Parathyroid adenoma (tissue), 2 donors: ENCODE measurements at regions not wholly inside any gene's neighbourhood (a gene's known extent, or its start where the extent isn't known, plus 50 kb on each side); places are given as distances from the start of the nearest gene placed in this dataset.
"Not testable (repeated sequence)": the region's sequence is repeated elsewhere in the genome, so short reads cannot be mapped to it uniquely, and the experiment has no call there.

Experiments used
- H2AFZ ChIP-seq: fragments of 300-600 bp; sonication (generic); one replicate; pipeline ENCODE4 v1.7.0; 2017; ENCODE audit warnings: antibody characterized with exemption, mild to moderate bottlenecking
- H3K27ac ChIP-seq: fragments of 300-600 bp; sonication (generic); one replicate; pipeline ENCODE4 v1.7.0; 2017
- H3K27me3 ChIP-seq: fragments of 300-600 bp; sonication (generic); one replicate; pipeline ENCODE4 v1.7.0; 2017; ENCODE audit warnings: low read length; ENCODE audit not compliant: control insufficient read depth, insufficient read depth
- H3K36me3 ChIP-seq: fragments of 300-600 bp; sonication (generic); one replicate; pipeline ENCODE4 v1.7.0; 2017; ENCODE audit warnings: low read length; ENCODE audit not compliant: control insufficient read depth, insufficient read depth
- H3K4me1 ChIP-seq: fragments of 300-600 bp; sonication (generic); one replicate; pipeline ENCODE4 v1.7.0; 2017; ENCODE audit warnings: control low read depth
- H3K4me2 ChIP-seq: fragments of 300-600 bp; sonication (generic); one replicate; pipeline ENCODE4 v1.7.0; 2017; ENCODE audit warnings: low read length
- H3K4me3 ChIP-seq: fragments of 300-600 bp; sonication (generic); one replicate; pipeline ENCODE4 v1.7.0; 2017; ENCODE audit warnings: low read depth, low read length
- H3K79me2 ChIP-seq: fragments of 300-600 bp; sonication (generic); one replicate; pipeline ENCODE4 v1.7.0; 2017; ENCODE audit warnings: control low read depth
- H3K9ac ChIP-seq: fragments of 300-600 bp; sonication (generic); one replicate; pipeline ENCODE4 v1.7.0; 2017; ENCODE audit warnings: mild to moderate bottlenecking
- H3K9me3 ChIP-seq: fragments of 300-600 bp; sonication (generic); one replicate; pipeline ENCODE4 v1.7.0; 2017; ENCODE audit warnings: low read length; ENCODE audit not compliant: control insufficient read depth
- TF ChIP-seq, protein P1 (sequence below): fragments of 300-600 bp; sonication (generic); IDR thresholded peaks from one replicate; pipeline ENCODE4 v1.7.0; 2017; ENCODE audit warnings: antibody characterized with exemption, mild to moderate bottlenecking
- donor health status: primary hyperparathyroidism.

DNA sequence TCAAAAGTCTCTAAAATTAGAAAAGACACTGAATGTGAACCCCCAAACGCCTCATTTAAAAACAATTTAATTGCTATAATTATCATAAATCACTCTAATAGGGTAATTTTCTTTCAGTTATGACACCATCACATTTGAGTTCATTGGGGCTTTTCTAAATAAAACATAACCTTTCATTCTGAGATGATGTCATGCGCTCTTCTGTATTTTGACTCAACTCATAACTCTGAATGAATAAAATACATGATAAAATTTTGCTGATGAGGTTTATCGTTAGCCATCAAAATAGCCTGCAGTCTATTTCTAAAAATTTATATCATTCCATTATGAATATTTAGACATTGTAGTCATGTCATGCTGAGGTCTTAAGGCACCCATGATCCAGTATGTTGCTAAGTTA, 1099.7 kb downstream of the SUCLG1 start:
- H3K9ac ChIP-seq: no peak overlapping the region
- no peaks in the 10 kb centered on the region for H3K36me3 ChIP-seq
- no peak overlapping the region for H2AFZ ChIP-seq
- H3K9me3 ChIP-seq: no peaks in the 10 kb centered on the region
- no peak overlapping the region for H3K27ac ChIP-seq
- H3K4me3 ChIP-seq: no peak overlapping the region
- H3K4me1 ChIP-seq: no peaks in the 10 kb centered on the region
- no peaks in the 10 kb centered on the region for H3K27me3 ChIP-seq
- TF ChIP-seq, protein P1, sequence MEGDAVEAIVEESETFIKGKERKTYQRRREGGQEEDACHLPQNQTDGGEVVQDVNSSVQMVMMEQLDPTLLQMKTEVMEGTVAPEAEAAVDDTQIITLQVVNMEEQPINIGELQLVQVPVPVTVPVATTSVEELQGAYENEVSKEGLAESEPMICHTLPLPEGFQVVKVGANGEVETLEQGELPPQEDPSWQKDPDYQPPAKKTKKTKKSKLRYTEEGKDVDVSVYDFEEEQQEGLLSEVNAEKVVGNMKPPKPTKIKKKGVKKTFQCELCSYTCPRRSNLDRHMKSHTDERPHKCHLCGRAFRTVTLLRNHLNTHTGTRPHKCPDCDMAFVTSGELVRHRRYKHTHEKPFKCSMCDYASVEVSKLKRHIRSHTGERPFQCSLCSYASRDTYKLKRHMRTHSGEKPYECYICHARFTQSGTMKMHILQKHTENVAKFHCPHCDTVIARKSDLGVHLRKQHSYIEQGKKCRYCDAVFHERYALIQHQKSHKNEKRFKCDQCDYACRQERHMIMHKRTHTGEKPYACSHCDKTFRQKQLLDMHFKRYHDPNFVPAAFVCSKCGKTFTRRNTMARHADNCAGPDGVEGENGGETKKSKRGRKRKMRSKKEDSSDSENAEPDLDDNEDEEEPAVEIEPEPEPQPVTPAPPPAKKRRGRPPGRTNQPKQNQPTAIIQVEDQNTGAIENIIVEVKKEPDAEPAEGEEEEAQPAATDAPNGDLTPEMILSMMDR: no peak
- H3K4me2 ChIP-seq: no peak overlapping the region
- H3K79me2 ChIP-seq: no peaks in the 10 kb centered on the region

DNA sequence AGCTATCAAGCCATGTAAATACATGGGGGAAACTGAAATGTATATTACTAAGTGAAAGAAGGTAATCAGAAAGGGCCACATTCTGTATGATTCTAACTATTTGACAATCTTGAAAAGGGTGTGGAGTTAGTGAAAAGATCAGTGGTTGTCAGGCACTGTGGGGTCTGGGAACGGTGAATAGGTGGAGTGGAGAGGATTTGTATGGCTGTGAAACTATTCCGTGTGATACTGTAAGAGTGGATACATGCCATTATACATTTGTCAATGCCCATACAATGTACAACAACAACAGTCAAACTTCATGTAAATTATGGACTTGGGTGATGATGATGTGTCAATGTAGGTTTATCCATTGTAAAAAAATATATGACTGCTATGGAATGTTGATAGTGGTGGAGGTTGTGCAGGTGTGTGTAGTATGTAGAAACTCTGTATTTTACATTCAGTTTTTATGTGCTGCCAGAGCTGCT, 1116.2 kb downstream of the SUCLG1 start:
- Histone ChIP-seq H3K79me2 (no peaks in the 10 kb centered on the region), H3K27me3 (no peaks in the 10 kb centered on the region), H3K36me3 (no peaks in the 10 kb centered on the region), H3K4me3 (no peak overlapping the region), H3K27ac (no peak overlapping the region), H3K4me2 (no peak overlapping the region), H3K4me1 (no peaks in the 10 kb centered on the region), H2AFZ (no peak overlapping the region), H3K9me3 (no peaks in the 10 kb centered on the region), H3K9ac (no peak overlapping the region)
- TF ChIP-seq, protein P1: no peak

DNA sequence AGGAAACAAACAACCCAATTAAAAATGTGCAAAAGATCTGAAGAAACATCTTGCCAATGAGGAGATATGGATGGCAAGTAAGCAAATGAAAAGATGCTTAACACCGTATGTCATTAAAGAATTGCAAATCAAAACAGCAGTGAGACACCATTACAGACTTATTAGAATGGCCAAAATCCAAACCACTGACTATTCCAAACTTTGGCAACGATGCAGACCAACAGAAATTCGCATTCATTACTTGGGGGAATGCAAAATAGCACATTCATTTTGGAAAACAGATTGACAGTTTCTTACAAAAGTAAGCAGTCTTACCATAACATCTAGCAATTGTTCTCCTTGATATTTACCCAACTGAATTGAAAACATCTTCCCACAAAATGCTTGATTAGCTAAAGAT, 1118.7 kb downstream of the SUCLG1 start:
- Histone ChIP-seq H3K4me2 (no peak overlapping the region), H3K27me3 (no peaks in the 10 kb centered on the region), H3K4me3 (no peak overlapping the region), H3K9me3 (no peaks in the 10 kb centered on the region), H3K27ac (no peak overlapping the region), H2AFZ (no peak overlapping the region), H3K79me2 (no peaks in the 10 kb centered on the region), H3K4me1 (no peaks in the 10 kb centered on the region), H3K9ac (no peak overlapping the region), H3K36me3 (no peaks in the 10 kb centered on the region)
- TF ChIP-seq, protein P1: no peak

DNA sequence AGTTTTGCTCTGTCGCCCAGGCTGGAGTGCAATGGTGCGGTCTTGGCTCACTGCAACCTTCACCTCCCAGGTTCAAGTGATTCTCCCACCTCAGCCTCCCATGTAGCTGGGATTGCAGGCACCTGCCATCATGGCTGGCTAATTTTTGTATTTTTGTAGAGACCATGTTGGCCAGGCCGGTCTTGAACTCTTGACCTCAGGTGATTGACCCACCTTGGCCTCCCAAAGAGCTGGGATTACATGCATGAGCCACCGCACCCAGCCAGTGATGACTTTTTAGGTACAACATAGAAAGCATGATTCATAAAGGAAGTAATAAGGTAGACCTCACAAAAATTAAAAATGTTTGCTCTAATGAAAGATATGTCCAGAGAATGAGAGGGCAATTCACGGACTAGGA, 1119.1 kb downstream of the SUCLG1 start:
- not testable (repeated sequence) for H3K36me3 ChIP-seq

DNA sequence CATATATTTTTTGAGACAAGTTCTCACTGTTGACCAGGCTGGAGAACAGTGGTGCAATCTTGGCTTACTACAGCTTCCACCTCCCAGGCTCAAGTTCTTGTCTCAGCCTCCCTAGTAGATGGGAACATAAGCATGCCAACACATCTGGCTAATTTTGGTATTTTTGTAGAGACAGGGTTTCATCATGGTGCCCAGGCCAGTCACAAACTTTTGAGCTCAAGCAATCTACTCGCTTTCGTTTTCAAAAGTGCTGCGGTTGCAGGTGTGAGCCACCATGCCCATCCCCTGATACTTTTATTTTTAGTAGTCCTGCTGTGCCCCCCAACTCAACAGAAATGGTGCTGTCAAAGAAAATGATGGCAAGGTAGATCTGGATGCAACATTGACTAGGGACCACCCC, 1127.3 kb downstream of the SUCLG1 start:
- H3K4me3 ChIP-seq: no peak overlapping the region
- no peaks in the 10 kb centered on the region for H3K9me3 ChIP-seq
- H3K79me2 ChIP-seq: no peaks in the 10 kb centered on the region
- no peak overlapping the region for H3K4me2 ChIP-seq
- H3K9ac ChIP-seq: no peak overlapping the region
- no peaks in the 10 kb centered on the region for H3K36me3 ChIP-seq
- TF ChIP-seq, protein P1: no peak
- H3K27me3 ChIP-seq: no peaks in the 10 kb centered on the region
- H3K4me1 ChIP-seq: no peaks in the 10 kb centered on the region
- H2AFZ ChIP-seq: no peak overlapping the region
- H3K27ac ChIP-seq: no peak overlapping the region

More for the DNA sequence above, 1119.1 kb downstream of the SUCLG1 start:
- H3K79me2 ChIP-seq, H3K4me1 ChIP-seq, H2AFZ ChIP-seq, H3K4me2 ChIP-seq, H3K9me3 ChIP-seq, H3K9ac ChIP-seq, H3K27ac ChIP-seq, H3K4me3 ChIP-seq, H3K27me3 ChIP-seq: not testable (repeated sequence)
